ENCODE measurements at regions not wholly inside any gene's neighbourhood (a gene's known extent, or its start where the extent isn't known, plus 50 kb on each side); places are given as distances from the start of the nearest gene placed in this dataset.

DNA sequence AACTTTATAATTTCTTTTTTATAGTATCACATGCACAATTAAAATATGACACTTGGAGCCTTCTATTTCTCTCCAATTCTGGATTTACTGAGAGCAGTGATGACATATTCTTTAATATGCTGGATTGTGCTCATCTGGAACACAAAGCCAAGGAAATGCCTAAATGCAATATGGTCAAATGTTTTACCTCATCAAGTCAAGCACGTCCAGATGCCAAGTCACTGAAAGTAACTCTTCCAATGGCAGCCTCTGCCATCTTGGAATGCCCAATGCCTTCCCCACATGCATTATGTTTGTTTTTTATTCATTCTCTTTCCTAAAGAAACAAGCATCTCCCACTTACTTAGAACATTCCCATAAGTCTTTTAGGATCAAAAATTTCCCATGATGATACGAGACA is 189.8 kb downstream of the TMX3 start:
- DNase-seq (ENCODE audit: low read depth, low spot score) = no peak

DNA sequence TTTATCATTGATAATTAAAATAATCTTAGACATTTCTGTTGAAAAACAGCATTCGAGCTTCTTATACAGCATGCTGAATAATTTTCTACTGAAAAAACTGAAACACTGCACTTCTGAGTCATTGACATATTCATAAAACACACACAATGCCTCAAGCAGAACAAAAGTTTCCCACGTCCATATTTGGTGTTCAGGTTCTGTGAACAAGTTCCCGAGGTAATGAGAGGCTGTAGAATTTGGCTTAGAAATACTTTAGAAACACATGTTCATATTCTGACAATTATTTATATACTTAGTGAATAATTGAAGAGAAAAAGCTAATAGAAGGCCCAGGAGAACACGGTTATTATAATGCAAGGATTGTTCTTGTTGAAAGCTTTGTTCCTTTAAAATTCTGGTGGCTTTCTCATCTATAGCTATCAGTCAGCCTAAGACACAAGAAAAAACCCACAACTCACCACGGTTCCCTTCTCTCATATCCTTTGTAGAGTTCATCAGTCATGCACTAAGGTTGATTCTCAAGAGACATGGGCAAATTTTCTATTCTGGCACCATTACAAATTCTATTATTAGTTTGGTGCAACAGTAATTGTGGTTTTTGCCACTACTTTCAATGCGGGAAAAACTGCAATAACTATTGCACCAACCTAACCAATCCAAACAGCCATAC is 194.4 kb downstream of the TMX3 start:
- DNase-seq (ENCODE audit: low read depth, low spot score) = no peak

DNA sequence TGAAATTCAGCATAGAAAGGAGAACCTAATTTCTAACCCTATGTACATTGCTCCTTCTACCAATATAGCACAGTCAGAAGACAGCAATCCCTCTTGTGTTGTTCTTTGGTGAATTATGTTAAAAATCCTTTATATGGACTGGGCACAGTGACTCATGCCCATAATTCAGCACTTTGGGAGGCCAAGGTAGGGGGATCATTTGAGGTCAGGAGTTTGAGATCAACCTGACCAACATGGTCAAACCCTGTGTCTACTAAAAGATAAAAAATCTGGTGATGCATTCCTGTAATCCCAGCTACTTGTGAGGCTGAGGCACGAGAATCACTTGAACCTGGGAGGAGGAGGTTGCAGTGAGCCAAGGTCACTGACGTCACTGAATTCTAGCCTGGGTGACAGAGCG is 195.6 kb downstream of the TMX3 start:
- no peak for DNase-seq (ENCODE audit: low read depth, low spot score)

DNA sequence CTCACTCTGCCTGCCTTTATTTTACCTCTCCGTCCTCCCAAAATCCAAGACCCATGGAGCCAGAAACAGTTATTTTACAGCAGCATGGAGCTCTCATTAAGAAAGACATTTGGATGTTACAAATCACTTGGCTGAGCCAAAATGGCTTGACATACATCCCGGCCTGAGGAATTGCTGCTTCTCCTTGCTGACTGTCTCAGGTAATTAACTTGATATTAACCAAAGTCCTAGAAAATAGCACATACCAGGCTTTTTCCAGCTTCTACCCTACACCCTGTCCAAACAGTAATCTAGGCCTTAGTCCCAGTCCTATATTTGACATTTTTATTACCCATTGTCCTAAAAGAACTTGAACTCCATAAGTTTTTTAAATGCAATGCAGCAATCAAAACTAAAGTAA is 205.0 kb downstream of the TMX3 start:
- DNase-seq (ENCODE audit: low read depth, low spot score) = no peak

DNA sequence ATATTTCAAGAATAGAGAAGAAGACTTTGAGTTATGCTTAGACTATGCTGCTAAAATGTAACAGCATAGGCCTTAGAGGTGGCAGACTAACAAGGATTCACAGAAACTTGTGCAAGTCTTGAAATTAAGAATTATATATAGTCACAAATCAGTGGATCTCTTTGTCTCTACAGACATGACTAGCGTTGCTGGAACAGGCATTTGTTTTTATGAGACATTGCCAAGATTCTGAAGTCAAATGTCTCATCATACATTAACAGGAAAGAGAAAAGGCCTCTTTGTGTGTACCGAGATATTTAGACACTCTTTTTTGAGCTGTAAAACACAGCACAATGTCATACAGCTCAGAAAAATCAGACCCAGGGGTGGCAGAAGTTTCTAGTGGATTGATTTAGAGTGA is 207.1 kb downstream of the TMX3 start:
- no peak for DNase-seq (ENCODE audit: low read depth, low spot score)

DNA sequence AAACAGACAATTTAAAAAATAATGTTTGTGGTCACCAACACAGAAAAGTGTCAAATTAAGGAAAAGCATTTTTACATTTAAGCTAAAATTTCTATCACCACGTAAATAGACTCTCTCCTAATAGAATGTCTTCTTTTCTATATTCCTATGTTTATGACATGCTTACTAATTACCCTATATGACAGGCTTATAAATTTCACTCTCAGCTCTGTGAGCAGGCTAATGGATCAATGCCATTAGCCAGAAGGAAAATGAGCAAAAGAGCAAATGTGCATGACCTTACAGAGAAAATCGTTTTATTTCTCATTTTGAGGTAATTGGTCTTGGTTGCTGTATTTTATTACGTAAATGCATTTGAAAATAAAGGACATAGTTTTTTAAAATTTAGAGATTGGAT is 209.7 kb downstream of the TMX3 start:
- DNase-seq (ENCODE audit: low read depth, low spot score) = no peak

DNA sequence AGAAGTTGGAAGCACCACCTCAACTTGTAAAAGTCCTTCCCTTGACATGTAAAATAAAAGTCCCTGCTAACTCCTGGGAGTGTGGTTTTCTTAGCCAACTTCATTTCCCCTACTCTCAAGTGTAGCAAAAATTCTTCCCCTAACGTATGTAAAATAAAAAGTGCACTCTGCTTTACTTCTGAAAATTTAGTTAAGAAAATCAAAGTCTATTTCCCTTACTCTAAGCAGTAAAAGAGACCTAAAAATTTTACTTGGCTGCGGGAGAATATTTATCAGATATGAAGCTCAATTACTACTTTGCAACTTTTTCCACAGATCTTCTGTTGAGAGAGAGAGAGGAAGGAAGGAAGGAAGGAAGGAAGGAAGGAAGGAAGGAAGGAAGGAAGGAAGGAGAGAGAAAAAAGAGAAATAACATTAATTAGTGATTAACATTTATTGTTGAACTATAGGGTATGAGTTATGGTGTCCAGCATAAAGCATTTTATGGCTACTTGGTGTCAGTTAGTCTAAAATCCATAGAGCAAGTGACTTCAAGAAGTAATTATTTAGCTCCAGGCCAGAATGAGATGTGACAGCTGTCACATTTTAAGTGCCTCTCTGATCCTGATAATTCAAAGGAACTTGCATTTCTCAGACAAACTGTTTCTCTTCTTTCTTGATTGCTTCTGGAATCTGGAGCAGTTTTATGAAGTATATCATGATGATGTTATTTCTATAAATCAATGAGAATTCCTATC is 210.3 kb downstream of the TMX3 start:
- no peak for DNase-seq (ENCODE audit: low read depth, low spot score)

DNA sequence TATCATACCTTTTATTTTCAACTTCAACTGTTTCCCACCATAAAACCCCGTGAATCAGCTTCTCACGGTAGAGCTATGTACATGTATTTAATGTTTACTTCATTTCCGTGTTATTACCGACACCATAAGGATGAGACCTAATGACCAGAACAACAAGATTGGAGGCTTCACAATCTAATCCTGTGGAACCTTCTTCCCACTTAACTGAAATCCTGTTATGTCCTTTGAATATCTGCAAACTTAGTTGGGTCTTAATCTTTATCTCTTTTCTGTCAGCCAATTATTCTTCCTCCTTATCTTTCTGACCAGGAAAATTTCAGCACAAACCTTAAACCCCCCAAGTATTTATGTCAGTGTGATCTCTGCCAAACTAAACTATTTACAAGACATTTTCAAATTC is 214.4 kb downstream of the TMX3 start:
- no peak for DNase-seq (ENCODE audit: low read depth, low spot score)

DNA sequence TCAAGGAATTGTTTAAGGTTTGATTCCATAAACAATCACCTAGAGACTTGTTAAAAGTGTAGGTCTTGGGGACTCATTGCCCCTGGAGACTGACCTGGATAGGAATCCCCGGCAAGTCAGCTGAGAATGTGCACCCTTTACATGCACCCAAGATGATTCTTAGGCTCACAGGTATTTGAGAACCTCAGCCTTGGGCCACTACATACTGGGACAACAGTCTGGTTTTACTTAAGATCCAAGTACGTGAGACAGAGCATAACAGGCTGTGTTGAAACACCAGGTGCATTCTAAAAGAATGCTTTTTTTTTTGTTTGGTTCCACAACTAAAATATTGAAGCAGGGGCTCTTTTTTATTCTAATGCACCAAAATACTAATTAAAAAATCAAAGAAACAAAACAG is 215.8 kb downstream of the TMX3 start:
- DNase-seq (ENCODE audit: low read depth, low spot score) = no peak

DNA sequence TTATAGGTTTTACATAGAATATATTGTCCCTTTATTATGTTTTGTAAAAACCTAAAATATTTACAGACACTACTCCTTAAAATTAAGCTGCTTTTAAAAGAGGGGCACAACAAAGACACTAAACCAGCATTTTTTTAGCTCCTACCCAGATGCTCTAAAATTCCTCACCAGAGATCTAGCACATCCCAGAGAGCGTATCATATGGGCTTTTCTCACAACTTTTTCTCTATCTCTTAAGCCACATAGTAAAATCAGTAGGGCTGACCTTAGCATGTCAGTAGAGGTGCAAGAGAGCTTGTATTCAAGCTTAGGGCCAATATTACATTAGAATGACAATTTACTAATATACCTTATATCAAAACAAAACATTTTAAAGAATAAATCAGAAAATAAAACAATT is 216.3 kb downstream of the TMX3 start:
- DNase-seq (ENCODE audit: low read depth, low spot score) = no peak

DNA sequence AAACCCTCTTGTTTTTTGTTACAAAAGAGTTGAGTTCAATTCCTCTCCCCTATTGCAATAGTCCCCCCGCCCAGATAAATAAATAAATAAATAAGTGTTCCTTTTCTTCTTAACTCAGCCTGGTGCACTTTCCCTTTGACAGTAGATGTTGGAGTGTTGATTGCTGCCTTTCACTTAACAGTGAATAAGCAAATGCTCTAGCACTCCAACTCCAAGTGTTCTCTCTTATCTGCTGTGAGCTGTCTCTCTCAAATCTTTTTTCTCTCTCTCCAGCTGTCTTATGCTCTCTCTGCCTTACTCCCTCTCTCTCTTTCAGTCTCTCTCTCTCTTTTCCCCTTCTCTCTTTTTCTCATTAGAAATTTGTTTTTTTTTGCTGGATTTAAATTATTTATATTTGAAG is 216.7 kb downstream of the TMX3 start:
- no peak for DNase-seq (ENCODE audit: low read depth, low spot score)

DNA sequence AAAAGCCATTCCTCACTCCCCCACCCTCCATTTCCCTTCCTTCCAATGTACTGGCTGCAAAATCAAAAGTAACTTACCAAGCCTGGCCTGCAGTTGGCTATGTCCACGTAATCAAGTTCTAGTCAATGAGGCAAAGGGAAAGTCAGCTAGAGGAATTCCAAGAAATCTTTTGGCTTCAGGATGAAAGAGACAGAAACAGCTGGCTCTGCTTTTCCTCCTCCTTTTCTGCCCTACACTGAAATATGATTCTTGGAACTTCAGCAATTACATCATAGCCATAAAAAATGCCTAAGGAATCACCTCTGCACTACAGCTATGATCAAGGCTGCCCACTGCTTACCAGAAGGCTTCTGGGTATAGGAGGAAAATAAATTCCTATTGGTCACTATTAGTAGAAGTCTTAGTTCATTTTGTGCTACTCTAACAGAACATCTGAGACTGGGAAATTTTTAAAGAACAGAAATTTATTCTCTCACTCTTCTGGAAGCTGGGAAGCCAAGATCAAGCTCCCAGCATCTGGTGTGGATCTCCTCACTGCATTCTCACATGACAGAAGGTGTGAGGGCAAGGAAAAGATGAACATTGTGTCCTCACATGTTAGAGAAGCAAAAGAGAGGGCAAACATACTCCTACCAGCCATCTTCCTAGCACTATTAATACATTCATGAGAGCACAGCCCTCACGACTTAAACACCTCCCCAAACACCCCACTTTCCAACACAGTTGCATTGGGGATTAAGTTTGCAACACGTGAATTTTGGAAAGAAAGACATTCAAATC is 219.9 kb downstream of the TMX3 start:
- peak; percentile 37 for DNase-seq (ENCODE audit: low read depth, low spot score)

DNA sequence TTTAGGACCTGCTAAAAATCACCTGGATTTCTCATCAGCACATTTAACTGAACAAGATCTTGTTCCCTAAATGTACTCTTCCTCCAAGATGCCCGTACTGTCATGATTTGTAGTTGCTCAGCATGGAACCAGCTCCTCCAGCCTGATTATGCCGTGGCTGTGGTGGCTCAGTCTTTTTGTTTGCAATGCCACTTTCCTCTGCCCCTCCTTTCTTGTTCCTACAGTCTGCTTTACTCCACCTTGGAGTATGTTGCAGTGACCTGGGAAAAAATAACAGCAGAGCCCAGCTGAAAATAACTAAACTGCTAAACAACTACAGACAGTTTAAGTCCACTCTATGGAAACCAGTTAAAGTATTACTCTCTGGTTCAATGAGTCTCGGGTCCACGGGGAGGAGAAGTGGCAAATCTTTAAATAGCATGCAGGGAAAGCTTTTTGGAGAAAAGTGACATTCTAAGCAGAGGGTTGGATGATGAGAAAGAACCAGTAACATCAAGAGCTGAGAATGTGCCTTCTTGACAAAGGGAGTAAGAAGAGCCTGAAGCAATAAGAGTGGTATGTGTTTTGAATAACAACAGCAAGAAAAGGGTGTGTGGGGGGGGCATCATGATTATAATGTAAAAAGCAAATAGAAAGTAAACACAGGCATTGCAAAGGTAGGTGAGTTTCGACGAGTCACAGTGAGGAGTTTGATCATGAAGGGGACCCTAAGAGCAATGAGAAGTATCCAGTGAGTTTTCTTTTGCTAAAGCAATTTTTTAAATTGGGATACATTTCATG is 225.7 kb downstream of the TMX3 start:
- no peak for DNase-seq (ENCODE audit: low read depth, low spot score)

DNA sequence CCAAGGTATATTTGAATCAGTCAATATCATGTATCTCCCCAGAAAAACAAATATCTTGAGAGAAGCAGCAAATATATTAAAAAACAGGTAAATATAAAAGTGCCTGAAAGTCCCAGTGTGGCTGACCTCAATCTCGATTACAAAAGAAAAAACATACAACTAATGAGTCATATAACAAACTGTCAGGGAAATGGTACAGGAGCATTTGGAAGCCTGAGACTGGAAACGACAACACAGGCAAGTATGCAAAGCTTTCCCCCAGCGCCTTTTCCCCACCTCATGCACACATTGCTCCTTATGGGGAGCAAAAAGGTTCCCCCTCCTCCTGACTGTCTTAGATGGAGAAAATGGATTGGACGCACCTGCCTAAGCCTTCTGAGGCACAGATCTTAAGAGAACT is 230.7 kb downstream of the TMX3 start:
- no peak for DNase-seq (ENCODE audit: low read depth, low spot score)

DNA sequence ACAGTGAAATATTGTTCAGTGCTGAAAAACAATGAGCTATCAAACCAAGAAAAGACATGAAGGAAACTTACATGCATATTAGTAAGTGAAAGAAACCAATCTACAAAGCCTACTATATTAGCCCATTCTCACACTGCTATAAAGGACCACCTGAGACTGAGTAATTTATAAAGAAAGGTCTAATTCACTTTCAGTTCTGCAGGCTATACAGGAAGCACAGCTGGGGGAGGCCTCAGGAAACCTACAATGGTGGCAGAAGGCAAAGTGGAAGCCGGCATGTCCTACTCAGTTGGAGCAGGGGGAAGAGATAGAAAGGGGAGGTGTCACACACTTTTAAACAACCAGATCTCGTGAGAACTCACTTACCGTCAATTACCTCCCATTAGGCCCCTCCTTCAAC is 232.1 kb downstream of the TMX3 start:
- no peak for DNase-seq (ENCODE audit: low read depth, low spot score)

DNA sequence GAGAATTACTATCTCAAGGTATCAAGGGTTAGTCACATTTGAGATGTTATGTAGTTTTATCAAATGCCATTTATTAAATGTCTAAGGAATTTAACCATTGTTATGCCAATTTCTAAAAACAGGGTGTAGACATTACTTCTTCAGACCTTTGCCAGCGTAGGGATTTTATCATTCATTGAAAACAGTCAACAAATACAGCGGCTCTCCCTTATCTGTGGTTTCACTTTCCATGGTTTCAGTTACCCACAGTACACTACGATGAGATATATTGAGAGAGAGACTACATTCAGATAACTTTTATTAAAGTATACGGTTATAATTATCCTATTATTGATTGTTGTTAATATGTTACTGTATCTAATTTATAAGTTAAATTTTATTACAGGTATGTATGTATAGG is 234.7 kb downstream of the TMX3 start:
- DNase-seq (ENCODE audit: low read depth, low spot score) = no peak

DNA sequence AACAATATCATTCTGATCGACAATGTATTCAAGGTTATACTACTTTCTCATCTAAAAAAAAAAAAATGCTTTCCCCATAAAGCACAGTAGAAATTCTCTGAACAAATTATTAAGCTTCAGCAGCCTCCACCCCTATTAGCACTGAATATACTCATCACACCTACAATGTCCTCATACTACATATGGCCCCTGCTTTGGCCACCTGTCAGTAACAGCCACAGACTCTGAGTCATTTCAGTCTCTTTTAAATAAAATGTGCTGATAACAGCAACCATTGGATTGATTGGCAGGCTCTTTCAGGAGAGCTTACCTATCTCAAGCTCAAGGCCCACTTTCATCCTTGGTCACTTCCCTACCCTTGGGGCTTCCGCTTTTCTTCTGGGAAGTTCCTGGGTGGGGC is 236.7 kb downstream of the TMX3 start:
- no peak for DNase-seq (ENCODE audit: low read depth, low spot score)

DNA sequence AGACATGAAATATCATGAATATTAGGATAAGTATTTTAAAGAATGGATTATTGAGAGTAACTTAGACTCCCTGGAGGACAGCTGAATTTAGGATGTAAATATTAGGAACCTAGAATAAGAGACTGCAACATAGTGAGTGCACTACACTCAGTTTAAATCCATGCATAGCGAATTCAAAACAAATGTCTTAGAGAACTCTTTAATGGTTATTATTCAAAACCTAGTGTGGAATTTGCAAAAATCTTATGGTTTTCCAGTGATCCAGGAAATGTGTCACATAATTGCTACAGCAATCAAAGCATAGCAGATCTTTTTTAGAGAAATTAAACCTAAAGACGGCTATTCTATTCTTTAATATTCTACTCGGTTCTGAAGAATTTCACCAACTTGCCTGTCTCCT is 239.0 kb downstream of the TMX3 start:
- no peak for DNase-seq (ENCODE audit: low read depth, low spot score)

DNA sequence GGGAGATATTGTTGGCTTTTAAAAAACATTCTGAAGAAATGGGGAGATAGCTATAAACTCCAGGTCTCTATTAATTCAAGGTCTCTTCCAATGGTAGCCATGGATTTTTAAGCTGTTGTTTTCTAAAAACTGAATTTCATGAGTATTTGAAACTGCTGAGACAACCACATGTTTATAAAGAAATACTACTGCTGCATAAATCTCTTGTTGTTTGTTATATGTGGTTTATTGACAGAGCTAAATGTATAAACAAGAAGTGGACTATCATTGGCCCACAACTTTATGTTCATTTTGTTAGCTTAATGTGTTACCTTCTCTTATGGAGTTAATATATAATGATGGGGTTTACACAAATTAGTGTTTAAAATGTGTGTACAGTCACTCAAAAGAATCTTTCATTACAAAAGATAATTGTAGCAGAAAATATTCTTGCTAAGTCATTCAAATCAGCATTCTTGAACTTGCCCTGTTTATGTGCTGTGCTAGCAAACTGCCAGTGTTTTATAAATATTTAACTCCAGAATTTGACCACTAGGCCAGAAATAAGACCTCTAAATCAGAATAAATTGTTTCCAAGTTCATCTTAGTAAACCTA is 242.1 kb downstream of the TMX3 start:
- no peak for DNase-seq (ENCODE audit: low read depth, low spot score)

DNA sequence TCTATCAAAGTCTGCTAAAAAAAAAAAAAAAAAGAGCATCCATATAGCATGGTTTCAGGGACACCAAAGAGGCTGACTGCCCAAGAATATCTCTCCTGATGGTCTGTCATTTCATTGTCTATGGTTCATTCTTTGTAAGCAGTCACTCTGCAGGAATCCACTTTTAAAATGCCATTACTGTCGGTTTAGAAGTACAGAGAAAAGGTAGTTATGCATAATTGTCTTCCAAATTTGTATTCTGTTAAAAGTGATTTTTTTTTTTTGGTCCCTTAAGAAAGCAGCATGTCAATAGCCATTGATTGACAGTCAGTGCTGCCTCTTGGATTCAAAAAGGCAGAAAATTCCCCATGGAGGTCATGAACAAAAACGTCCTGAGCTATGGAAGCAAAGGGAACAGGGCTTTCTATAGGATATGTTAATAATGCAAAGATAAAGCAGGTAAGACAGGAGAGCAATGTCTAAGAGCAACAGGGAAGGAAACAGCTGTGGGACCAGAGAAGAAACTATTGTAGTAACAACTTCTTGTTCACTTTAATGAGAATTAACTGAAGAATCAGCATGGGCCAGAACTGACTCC is 245.8 kb downstream of the TMX3 start:
- DNase-seq (ENCODE audit: low read depth, low spot score) = no peak

DNA sequence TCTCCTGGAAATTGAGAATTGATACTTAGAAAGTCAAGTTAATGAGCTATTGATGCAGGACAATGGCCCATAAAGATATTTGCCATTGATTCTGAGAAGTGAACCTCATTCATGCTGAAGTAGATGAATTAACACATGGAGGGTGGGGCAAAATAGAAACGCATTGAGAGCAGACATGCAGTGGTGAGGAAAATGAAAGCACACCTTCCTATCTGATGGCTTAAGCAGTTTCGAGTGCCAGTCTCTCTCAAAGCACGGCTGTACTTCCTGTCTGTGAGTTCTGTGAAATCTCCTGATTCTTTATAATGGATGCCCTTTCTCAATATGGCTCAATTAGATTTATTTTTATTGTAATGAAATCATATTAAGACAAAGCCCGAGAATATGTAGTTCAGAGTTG is 247.0 kb downstream of the TMX3 start:
- no peak for DNase-seq (ENCODE audit: low read depth, low spot score)

Data from brain pericyte (primary cell).